GM18517 (cell line): ENCODE measurements at regions not wholly inside any gene's neighbourhood (a gene's known extent, or its start where the extent isn't known, plus 50 kb on each side); places are given as distances from the start of the nearest gene placed in this dataset.
A peak's percentile ranks its signal among the peaks of the same experiment; 100 is the strongest.
"Not testable (repeated sequence)": the region's sequence is repeated elsewhere in the genome, so short reads cannot be mapped to it uniquely, and the experiment has no call there.

Source experiments
- ATAC-seq: cut with Tn5 transposase; IDR thresholded peaks from one replicate; pipeline ENCODE4 v1.9.1; 2021; ENCODE audit warnings: mild to moderate bottlenecking, moderate library complexity; ENCODE audit not compliant: unreplicated experiment

DNA sequence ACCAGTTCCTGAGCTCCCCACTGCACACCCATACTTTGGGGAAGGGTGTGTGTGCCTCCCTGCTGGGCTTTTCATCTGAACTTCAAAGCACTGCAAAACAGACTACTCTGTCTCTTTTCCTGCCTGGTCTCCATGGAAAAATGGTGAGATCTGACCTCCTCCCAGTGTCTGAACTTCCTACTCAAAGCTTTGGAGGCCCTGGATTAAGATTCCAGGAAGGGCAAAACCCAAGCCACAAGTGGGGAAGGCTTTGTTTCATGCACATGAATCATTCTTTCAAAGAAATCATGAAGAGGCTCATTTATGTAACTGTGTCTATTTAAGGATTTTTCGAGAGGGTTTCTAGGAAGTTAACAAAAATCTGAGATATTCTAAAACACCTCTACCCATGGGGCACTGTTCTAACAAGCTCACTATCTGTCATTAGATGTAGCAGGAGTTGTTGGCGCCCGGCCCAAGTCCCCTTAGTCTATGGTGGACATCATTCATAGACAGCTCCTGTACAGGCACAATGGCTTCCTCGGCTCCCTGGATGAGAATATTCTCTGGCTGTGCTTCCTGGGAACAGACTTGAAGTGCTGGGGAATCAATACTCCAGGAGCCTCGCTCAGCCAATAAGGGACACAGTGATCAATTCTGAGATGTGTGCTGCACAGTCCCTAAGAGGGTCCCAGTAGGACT lies 224.0 kb downstream of the KTN1 start:
- ATAC-seq: no peak

DNA sequence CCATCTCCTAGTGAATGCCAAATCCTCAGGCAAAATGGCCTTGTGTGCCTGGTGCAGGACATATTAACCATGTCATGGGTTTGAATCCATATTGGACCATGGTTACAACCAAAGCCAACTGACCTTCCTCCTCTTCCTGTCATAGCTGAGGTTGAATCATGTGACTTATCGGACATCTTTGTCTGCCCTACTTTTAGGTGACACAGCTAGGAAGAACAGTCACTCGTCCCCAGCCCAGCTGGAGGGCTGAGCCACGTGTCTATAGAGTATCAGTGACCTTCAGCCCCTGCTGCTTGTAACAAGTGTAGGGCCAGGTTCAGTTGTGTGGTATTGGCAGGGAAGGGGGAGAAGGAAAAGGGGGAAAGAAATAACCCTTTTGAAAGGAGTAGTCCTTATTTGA lies 225.2 kb downstream of the KTN1 start:
- no peak for ATAC-seq

DNA sequence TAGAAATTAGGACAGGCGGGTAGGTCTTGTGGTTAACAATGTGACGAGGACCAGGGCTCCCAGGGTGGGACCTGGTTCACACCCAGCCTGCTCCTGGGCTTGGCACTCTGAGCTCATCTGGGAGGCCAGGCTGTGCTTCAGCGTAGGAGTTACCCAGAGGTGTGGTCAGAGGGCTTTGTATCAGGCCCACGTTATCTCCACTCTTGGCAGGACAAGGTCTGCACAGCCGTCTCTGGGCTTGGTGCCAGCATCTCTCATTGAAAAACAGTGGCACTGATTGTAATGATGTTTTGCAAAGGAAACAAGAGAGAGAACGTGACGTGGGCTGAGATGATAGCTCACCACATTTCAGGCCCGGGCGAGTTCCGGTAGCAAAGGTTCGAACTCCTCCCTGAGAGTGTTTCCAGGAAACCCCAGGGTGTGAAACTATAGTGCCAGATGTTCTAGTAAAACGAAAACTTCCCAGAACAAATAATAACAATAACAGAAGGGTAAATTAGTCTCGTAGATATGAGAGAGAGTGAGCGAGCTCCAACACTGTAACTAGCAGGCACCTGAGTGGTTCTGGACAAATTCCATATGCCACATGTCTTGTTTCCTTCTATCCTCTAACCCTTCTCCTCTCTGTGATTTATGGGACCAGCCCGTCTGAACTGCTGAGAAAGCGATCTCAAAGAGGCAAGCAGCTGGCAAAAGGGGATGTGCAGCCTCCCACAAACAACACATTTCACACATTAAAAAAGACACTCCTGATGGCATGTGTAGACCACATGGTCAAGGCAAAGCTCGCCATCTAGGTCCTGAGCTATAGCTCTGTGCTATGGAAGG lies 227.3 kb downstream of the KTN1 start:
- peak; percentile 82 for ATAC-seq

DNA sequence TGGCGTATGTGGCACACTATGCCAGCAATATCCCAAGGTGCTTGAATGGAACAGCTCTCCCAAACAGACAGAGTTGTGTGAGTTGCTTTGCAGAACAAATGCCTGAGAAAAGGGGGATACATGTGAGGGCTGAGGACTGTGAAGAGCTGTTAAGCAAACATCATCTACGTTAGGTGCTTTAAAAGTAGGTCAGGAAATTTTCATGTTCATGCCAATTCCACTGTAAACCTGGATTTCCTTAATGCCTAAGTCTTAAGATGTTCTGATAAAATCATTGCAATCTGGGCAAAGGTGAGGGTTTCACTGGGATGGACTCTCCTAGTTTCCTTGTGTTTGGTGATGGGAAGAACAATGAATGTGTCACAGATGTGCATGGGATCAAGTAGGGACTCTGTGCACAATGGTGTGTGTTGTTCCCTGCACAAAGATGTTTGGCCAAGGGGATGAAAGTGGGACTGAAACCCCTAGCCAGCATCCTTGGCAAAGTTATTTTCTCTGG lies 227.9 kb downstream of the KTN1 start:
- no peak for ATAC-seq

DNA sequence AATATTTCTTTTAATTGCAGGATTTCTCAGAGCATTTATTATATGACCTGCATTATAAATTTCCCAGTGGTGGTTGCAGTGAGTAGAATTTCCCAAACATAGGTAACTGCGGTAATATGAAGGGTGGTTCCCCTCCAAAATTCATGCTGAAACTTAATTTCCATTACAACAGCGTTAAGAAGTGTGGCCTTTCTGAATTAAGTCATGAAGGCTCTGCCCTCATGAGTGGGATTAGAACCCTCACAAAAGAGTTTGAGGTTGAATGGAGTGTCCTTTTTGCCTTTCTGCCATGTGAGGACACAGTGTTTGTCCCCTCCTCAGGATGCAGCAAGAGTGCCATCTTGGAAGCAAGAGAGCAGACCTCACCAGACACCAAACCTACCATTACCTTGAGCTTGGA lies 233.6 kb downstream of the KTN1 start:
- ATAC-seq: no peak

DNA sequence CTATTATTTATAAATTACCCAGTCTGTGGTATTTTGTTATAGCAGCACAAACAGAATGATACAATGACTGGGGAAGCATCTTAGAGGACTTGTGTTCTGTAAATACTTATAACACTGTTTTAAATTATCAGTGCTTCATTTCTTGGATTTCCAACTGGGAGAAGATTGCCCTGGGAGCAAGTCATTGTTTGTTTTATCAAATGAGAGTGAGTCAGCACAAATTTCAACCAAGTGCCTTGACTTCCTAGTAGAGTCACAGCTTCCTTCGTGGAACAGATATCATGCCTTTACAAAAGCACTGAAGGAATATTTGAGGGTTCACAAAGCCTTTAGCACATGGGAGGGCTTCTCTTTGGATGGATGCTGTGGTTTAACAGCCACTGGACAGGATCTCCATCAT lies 234.1 kb downstream of the KTN1 start:
- no peak for ATAC-seq

DNA sequence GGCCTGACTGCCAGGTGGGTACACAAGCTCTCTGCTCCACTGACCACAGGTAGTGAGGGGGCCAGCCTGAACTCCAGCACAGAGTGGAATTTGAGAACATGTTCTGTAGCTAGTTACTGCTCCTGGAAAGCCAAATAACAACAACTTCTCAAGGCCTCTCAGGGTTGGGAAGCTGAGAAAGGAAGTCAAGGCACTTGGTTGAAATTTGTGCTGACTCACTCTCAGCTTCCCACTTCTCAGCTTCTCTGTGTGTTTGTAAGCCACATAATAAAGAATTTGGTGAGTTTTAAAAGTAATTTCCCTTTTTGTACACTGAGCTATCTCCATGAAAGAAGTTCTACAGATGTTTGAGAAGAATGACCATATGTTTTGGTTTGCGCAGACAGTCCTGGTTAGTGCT lies 234.9 kb downstream of the KTN1 start:
- no peak for ATAC-seq

DNA sequence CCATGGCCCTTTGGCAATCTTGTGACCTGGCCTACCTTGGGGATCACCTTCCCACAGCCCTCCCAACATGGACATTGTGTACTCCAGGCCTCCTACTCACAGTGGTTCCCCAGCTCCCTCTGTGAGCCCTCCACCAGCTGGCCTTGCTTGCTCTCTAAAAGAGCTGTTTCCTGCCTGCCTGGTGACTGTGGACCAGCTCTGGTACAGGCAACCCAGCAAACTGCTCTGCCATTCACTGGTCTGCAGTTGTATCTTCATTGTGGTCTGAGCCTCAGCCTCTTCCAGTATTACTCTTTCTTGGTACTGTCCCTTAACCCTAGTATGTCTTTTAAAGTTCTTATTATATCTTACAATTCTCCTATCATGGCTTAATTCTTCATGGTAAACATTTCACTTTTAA lies 236.2 kb downstream of the KTN1 start:
- no peak for ATAC-seq

DNA sequence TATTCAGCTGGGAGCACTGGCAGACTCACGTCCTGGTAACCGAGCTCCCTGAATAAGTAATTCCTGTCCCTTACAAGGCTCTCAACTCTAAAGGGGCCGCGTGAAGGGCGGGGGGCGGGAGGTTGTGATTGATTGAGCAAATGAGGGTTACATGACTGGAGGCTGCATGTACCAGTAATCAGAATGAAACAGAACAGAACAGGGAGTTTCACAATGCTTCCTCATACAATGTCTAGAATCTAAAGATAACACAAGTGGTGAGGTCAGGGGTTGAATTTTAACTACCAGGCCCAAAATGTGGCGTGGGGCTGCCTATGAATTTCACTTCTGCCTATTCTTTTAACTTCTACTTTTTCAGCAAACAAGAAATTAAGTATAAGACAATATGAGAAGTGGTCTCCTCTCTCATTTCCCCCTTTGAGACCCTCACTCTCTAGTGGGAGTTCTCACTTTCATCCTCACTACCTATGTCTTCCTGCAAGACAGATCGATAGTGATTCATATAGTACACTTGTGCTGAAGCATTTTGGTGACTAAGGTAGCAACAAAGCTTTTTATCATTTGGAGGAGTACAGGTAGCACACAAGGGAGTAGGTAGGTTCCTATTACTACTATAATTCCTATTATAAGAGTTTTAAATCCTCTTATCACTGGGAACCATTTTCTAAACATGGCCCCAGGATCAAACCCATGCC lies 239.8 kb downstream of the KTN1 start:
- peak; percentile 81 for ATAC-seq

DNA sequence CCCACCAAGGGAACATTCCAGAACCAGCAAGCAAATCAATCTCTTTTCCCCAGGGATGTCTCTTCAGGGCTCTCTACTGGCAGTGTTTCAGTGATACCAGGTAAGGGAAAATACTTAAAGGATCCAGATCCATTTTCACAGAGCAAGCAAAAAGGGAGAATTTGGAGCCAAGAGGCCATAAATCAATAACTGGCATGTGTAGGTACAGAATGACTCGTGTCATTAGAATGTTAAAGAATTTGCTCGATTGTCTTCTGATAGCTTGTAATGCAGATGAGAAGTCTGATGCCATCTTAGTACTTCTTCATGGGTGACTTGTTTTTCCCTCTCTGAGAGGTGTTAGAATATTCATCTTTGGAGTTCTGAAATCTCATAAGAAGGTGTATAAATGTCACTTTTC lies 242.9 kb downstream of the KTN1 start:
- no peak for ATAC-seq

DNA sequence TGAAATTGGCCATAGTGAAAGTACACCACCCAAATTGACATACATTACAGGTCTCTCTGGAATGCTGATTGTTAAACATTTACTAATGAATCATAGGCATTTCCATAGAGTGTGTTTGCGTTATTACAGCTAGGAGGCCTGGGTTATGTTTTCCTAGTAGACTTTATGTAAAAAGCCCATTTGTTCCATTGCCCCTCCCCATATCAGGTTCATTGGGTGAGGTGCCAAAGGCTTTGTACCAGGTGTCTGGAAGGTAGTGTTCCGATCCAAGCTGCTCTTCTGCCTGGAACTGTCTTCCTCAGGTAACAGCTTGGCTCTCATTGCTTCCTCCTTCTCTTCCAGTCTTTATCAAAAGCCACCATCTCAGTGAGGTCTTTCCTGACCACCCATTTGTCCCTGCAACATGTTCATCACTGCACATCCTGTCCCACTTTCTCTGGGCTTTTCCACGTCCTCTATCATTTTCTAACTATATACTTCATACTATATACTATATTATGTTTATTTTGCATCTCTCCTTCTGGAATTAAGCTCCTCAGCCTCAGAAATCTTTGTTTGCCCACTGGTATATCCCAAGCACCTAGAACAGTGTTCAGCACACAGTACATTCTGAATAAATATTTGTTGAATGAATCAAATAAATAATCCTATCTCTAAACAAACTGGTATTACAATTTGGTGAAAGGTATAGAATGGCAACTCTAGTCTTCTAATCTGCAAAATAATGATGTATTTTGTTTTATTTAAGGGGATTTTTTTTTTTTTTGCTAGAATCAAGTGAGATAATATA lies 252.3 kb downstream of the KTN1 start:
- ATAC-seq: no peak

DNA sequence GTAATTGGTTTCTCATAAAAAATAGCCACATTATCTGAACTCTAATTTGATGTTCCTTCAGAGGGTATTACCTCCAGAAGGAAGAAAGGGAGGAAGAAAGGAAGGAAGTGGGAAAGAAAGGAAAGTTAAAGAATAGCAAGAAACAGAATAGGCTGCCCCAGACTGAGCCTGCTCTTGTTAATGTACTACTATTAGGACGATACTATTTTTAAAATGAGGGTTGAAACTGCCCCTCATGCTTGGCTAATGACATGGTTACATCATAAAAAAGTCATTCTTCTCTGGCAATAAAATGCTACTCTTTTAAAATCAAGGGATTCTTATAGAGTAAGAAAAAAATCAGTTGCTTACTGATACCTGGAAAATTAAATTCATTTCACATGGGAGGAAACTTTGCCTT lies 253.0 kb downstream of the KTN1 start:
- ATAC-seq: no peak

DNA sequence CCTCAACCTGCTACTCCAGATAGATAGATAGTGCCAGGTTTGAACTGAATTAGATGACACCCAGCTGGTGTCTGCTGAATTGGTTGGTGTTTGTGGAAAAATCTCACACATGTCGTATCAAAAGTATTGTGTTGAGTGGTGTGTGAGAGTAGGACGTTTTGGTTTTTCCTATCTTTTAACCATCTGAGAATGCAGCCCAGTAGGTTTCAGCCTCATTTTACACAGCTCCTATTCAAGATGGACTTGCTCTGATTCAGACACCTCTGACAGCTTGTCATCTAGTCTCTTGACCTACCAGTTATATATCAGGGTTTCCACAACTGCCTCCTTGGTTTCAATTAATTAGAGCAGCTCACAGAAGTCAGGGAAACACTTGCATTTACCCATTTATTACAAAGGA lies 254.4 kb downstream of the KTN1 start:
- no peak for ATAC-seq

DNA sequence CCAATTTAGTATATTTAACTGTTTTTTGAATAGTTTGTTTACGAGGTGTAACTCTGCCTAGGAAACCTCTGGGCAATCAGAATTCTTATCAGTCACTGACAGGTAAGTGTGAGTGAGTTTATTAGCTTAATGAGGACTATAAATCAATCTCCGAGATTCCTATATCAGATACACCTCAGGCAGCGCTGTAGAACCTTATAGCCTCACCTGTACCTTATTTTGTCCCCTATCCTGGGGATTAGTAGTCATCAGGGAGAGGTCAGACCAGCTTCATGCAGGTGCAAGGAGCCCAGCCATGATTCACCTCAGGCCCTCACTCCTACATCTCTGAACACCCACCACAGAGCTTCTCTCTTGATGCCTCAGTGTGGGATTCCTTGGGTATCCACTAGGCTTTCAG lies 256.0 kb downstream of the KTN1 start:
- no peak for ATAC-seq

DNA sequence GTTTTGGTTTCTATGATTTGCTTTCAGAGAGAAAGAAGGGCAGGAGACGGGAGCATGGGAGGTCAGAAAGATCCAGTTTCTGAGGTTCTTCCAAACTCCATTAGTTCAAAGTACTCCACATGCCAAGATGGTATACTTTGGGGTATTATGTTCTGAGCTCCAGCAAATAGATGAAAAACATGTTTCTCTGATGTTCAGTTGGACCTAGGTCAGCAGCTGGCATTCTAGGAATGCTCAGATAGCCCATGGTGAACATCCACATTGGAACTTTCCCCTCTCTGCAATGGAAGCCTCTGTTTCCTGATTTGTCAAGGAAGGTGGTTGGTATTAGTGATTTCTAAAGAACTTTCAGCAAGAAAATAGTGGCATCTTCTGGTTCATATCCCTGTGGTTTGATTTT lies 257.5 kb downstream of the KTN1 start:
- ATAC-seq: no peak

DNA sequence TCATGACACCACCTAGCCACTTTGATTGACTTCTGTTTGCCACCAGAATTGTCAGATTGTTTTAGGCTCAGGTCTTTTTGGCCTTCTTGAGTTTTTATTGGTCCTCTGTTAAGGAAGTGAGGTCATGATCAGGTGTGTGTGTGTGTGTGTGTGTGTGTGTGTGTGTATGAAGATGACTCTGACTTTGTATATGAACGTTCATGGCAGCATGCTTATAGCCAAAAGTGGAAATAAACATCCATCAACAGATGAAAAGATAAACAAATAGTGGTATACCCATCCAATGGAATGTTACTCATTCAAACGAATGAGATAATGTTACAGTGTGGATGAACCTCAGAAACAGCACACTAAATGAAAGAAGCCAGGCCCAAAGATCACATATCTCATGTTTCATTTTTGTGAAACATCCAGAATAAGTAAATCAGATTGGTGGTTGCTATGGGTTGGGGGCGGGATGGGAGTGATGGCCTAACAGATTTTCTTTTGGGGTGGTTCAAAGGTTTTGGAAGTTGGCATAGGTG lies 258.6 kb downstream of the KTN1 start:
- ATAC-seq: no peak

DNA sequence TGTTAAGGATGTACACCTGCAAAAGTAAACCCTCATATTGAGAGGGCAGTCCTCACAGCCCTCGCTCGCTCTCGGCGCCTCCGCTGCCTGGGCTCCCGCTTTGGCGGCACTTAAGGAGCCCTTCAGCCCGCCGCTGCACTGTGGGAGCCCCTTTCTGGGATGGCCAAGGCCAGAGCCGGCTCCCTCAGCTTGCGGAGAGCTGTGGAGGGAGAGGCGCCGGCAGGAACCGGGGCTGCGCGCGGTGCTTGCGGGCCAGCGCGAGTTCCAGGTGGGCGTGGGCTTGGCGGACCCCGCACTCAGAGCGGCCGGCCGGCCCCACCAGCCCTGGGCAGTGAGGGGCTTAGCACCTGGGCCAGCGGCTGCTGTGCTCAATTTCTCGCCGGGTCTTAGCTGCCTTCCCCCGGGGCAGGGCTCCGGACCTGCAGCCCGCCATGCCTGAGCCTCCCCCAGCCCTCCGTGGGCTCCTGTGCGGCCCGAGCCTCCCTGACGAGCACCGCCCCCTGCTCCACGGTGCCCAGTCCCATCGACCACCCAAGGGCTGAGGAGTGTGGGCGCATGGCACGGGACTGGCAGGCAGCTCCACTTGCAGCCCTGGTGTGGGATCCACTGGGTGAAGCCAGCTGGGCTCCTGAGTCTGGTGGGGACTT lies 259.4 kb downstream of the KTN1 start:
- not testable (repeated sequence) for ATAC-seq

DNA sequence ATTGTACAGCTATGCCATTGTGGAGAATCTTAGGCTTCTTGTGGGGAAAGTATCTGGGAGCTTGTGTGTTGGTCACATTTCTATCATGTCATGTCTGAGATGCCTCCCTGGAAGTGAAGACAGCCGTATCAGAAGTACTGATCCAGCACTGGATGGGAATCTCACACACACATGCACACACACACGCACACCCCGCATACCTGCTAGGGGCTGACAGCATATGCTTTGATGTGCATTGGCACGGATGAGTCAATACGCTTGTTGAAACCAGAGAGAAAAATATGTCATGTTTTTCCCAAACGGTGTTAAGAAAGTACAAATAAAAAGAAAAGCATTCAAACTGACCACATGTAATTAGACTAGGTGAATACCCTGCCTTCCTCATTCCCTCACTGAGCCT lies 260.8 kb downstream of the KTN1 start:
- ATAC-seq: no peak

DNA sequence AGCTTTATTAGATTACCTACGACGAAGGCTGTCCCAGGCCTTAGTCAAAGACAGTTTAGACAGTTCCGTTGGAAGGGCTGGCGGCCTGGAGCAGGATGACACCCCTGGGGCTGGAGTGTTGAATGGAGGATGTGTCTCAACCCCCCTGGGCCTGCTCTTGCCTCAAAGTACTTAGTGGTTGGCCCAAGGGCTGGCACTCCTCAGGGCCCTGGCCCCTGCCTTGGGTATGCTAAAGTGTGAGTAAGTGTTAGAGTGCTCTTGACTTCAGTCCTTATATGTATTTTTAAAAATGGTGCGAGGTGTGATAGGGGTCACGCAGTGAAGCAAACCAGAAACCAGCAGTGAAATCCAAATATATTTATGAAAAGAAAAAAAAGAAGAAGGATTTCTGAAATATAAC lies 261.6 kb downstream of the KTN1 start:
- ATAC-seq: no peak

DNA sequence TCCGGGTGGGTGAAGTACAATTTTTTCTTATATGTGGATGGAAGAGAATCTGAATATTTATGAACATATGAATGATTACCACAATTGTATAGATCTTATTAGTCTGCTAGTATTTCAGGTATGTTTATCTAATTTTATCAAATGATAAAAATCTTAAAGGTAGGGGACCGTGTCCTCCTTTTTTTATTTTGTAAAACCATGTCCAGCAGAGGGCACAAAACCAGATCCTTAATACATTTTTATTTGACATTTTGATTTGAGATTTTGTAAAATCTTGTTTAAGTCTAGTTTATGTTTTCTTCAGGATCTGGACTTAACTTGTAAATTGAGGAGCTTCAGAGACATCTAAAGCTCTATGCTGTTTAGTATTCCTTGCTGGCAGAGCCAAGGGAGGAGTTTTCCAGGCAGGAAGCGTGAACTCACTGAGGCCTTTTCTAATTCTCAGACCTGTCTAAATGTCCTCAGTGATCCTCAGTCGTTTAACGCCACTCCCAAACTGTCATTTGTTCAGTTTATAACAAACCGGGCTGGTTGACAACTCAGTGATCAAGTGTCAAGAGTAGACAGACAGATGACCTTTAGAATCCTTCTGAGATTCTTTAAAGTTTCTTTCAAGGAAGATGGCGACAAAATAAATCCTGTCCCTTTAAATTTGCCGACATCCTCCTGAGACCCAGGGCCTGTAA lies 263.9 kb downstream of the KTN1 start:
- ATAC-seq: no peak
